GM12872 (cell line): ENCODE measurements at regions not wholly inside any gene's neighbourhood (a gene's known extent, or its start where the extent isn't known, plus 50 kb on each side); places are given as distances from the start of the nearest gene placed in this dataset.

Experiments
- TF ChIP-seq, protein P1 (sequence below): IDR thresholded peaks from 3 replicates; pipeline ENCODE4 v1.5.1; 2011; ENCODE audit warnings: low read depth, mild to moderate bottlenecking, low read length, moderate library complexity; ENCODE audit not compliant: insufficient read depth

DNA sequence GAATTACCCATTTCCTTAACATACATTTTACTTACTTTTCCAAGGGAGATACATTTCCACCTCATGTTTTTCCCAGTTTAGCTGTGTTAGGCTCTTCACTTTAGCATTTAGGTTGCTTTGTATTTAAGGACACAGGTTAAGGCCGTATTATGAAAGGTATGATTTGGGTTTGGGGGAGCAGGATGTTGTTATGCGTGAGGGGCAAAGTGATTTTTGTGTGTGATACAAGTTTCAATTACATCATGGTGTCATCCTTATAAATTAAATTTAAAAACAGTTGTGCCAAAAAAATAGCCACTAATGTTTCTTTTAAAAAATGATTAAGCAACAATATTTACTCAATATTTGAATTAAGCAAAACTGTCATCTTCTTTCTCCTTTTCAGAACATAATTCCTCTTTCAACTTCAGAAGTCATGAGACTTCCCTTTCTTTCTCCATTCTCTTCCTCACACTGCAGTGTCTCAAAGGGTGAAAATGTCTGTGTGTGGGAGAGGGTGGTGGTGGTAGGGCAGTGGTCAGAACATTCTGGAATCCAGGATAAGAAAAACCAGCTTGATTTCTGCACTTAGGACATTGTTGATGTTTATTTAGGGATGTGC lies 126.2 kb downstream of the KCNRG start:
- TF ChIP-seq, protein P1, sequence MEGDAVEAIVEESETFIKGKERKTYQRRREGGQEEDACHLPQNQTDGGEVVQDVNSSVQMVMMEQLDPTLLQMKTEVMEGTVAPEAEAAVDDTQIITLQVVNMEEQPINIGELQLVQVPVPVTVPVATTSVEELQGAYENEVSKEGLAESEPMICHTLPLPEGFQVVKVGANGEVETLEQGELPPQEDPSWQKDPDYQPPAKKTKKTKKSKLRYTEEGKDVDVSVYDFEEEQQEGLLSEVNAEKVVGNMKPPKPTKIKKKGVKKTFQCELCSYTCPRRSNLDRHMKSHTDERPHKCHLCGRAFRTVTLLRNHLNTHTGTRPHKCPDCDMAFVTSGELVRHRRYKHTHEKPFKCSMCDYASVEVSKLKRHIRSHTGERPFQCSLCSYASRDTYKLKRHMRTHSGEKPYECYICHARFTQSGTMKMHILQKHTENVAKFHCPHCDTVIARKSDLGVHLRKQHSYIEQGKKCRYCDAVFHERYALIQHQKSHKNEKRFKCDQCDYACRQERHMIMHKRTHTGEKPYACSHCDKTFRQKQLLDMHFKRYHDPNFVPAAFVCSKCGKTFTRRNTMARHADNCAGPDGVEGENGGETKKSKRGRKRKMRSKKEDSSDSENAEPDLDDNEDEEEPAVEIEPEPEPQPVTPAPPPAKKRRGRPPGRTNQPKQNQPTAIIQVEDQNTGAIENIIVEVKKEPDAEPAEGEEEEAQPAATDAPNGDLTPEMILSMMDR = no peak

DNA sequence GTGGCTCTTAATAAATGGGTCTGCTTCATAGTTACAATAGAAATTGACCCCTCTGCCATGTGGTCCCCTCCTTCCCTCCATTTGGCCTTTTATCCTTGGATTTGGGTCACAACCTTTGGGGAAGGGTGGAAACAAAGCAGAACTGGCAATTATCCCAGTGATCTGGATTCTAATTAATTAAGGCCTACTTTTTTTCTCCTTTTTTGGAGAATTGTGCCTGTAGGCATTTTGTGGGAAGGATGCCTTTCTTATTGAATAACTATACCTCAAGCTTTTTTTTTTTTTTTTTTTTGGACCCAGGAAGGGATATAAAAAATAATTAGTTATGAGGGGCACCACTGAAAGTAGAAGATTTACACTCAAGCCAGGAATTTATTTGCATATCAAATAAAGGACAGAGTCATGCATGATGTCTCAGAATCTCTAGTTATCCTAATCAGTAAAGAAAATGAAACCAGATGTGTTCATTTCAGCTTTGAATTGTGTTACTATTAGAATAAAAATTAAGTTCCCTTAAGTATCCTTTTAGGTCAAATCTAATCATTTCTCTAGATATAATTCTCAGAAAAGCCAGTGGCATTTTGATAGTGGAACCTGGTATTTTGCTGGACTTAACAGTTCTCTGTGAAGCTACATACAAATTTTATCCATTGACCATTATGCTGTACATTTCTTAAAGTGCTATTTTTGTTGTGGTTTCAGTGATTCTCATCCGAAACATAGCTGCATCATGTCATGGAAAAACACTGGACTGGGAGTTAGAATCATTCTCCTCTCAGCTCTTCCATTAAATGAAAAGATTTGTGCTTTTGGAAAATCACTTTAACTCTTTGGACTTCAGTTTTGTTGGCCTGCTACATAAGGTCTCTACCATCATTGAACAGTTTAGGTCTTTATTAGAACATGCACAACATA lies 129.3 kb downstream of the KCNRG start:
- TF ChIP-seq, protein P1 = no peak

DNA sequence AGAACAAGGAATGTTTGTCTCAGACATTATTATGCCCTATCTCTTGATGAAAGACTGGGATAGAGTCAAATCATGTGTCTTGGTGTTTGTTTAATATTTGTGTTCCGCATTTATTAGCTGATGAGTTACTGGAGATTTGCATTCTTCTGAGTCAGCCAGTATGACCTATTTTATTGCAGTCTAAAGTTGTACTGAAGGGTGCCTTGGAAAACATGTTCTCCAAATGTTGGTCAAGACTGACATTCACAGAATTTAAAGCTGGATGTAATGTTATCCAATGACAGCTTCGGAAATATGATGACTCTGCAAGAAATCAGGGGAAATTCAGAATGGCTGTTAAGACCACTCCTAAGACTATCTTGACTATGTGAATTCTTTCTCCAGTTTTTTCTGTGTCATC lies 134.0 kb downstream of the KCNRG start:
- TF ChIP-seq, protein P1 = no peak

DNA sequence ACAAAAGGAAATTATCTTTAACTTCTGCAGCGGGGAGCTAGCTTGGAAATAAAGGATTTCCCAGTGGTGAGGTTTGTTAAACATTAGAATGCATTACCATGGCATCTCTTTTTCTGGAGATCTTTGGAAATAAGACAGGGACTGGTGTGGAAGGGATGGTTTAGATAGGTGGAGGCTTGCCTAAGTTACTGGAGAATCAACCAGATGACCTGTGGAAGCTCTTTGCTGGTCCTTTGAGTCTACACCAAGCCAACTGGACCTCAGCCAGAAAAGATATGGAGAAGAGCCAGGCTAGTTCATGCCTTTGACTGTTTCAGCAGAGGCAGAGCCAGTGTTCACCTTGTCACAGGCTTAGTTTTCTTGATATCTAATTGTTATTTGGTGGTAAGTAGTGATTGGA lies 134.7 kb downstream of the KCNRG start:
- TF ChIP-seq, protein P1 = no peak

DNA sequence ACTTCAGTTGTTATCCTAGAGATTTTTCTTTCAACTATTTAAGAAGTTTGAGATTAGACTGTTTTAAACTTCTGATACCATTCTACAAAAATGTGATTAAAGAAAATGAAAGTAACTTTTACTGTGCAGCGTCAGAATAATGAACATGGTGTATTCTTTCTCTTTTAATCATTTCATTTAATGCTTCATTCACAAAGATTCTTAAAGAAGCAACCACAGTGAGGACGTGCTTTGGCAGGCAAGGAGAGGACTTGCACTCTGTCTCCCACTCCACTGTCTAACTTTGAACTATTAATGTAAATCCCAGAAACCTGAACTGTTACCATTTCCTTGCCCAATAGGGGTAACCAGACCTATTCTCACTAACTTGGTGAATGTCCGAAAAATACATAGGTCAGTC lies 137.0 kb downstream of the KCNRG start:
- TF ChIP-seq, protein P1 = no peak

DNA sequence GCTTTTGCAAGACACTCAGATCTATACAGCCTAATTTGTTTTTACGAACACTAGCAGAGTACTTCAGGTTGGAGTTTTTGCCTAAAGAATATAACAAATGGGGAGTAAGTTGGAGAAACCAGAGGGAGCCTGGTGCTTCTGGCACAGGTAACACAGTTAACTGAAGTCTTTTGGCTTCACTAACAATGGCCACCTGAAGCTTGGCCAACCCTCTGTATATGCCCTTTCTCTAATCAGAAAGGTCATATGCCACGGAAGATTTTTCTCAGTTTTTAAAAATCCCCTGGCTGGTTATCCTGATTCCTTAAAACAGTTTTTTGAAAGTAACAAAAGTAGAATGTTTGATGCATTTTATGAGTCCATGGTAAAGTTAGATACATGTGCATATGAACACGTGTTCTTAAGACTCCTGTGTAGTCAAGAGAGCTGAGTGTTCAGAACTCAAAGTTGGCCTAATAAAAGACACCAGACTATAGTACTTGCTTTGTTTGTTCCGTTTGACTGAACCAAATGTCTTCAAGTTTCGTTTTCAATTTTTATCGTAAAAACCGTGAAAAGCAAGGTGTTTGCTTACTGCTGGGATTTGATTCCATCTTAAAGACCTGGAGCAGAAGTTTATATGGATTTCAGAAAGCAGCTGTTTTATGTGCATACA lies 137.5 kb downstream of the KCNRG start:
- TF ChIP-seq, protein P1 = no peak

DNA sequence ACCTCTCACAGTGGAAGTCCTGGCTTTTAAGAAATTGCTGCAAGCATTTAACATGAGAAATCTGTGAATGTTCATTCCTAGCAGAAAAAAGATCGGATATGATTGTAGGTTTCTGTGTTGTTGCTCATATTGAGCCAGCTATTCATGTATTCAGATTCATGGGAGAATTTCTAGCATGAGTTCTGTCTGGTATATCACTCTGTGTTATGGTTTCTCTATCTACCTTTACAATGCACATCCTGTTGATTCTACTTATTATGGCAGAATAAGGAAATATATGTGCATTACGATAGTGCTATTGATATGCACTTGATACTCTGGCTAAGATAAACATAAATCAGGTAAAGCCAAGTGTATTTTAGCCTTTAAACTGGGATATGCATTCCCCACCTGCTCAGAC lies 138.2 kb downstream of the KCNRG start:
- TF ChIP-seq, protein P1 = no peak
